ENCODE measurements at regions not wholly inside any gene's neighbourhood (a gene's known extent, or its start where the extent isn't known, plus 50 kb on each side); places are given as distances from the start of the nearest gene placed in this dataset.
"Not testable (repeated sequence)": the region's sequence is repeated elsewhere in the genome, so short reads cannot be mapped to it uniquely, and the experiment has no call there.

- no peak for DNase-seq
Measured at GRCh38 chr5:118551716-118552115, 436.6 kb downstream of the DTWD2 start.

- no peak for DNase-seq
Measured at GRCh38 chr5:118551031-118551430, 437.3 kb downstream of the DTWD2 start.

- DNase-seq = no peak
Measured at GRCh38 chr5:118548761-118549720, 439.3 kb downstream of the DTWD2 start.

GRCh38 chr5:118545470-118545869, 442.9 kb downstream of the DTWD2 start:
- DNase-seq = no peak

- DNase-seq = no peak
Measured at GRCh38 chr5:118544887-118545449, 443.4 kb downstream of the DTWD2 start.

- DNase-seq = no peak
Measured at GRCh38 chr5:118533923-118534322, 454.4 kb downstream of the DTWD2 start.

- DNase-seq = no peak
Measured at GRCh38 chr5:118533156-118533555, 455.2 kb downstream of the DTWD2 start.

GRCh38 chr5:118531276-118531675, 457.1 kb downstream of the DTWD2 start:
- no peak for DNase-seq

- no peak for DNase-seq
Measured at GRCh38 chr5:118529361-118530144, 458.8 kb downstream of the DTWD2 start.

GRCh38 chr5:118522626-118523025, 465.7 kb downstream of the DTWD2 start:
- no peak for DNase-seq

GRCh38 chr5:118520771-118521415, 467.5 kb downstream of the DTWD2 start:
- no peak for DNase-seq

GRCh38 chr5:118519466-118519865, 468.9 kb downstream of the DTWD2 start:
- no peak for DNase-seq

- no peak for DNase-seq
Measured at GRCh38 chr5:118518720-118519119, 469.6 kb downstream of the DTWD2 start.

- no peak for DNase-seq
Measured at GRCh38 chr5:118511846-118512245, 476.5 kb downstream of the DTWD2 start.

- DNase-seq = no peak
Measured at GRCh38 chr5:118506217-118506852, 482.0 kb downstream of the DTWD2 start.

- not testable (repeated sequence) for DNase-seq
Measured at GRCh38 chr5:118502232-118502631, 486.1 kb downstream of the DTWD2 start.

GRCh38 chr5:118491351-118491750, 497.0 kb downstream of the DTWD2 start:
- no peak for DNase-seq

- no peak for DNase-seq
Measured at GRCh38 chr5:118486647-118487225, 501.6 kb downstream of the DTWD2 start.

GRCh38 chr5:118479285-118479684, 509.1 kb downstream of the DTWD2 start:
- no peak for DNase-seq

GRCh38 chr5:118478852-118479251, 509.5 kb downstream of the DTWD2 start:
- DNase-seq = no peak

- no peak for DNase-seq
Measured at GRCh38 chr5:118468085-118468484, 520.3 kb downstream of the DTWD2 start.

GRCh38 chr5:118467103-118467502, 521.2 kb downstream of the DTWD2 start:
- DNase-seq = no peak

Data from activated effector memory CD4-positive, alpha-beta T cell treated with anti-CD3 and anti-CD28 coated beads, Interleukin-2, amount 50 U/mL, for 16 hours (primary cell).